Spinal cord (tissue), 9 donors: ENCODE measurements at regions not wholly inside any gene's neighbourhood (a gene's known extent, or its start where the extent isn't known, plus 50 kb on each side); places are given as distances from the start of the nearest gene placed in this dataset.

Source experiments
- DNase-seq, 6 donors: peaks; one replicate each; pipeline versions ENCODE4 v3.0.0 to v3.0.0-alpha.2; 2013 to 2015; ENCODE audit warnings: low spot score in 6 of 6, low read depth in 4 of 6
- H3K27ac ChIP-seq: one replicate; pipeline ENCODE4 v1.5.1; 2013; ENCODE audit warnings: low read depth, low read length, control low read depth
- H3K27me3 ChIP-seq: one replicate; pipeline ENCODE4 v1.6.1; 2013; ENCODE audit warnings: low read length; ENCODE audit not compliant: control insufficient read depth, insufficient read depth
- H3K36me3 ChIP-seq: one replicate; pipeline ENCODE4 v1.6.1; 2013; ENCODE audit warnings: low read length; ENCODE audit not compliant: control insufficient read depth, insufficient read depth
- H3K4me1 ChIP-seq: one replicate; pipeline ENCODE4 v1.6.1; 2013; ENCODE audit warnings: low read length; ENCODE audit not compliant: control insufficient read depth, insufficient read depth
- H3K4me3 ChIP-seq: one replicate; pipeline ENCODE4 v1.5.1; 2013; ENCODE audit warnings: low read depth, low read length, control low read depth
- H3K9me3 ChIP-seq: one replicate; pipeline ENCODE4 v1.6.1; 2013; ENCODE audit warnings: low read length; ENCODE audit not compliant: control insufficient read depth, insufficient read depth
- WGBS: methylation state at CpG from one replicate; pipeline ENCODE4 v1.1.5; 2013; ENCODE audit warnings: missing lambda C conversion rate; ENCODE audit not compliant: insufficient coverage; 5-methylcytosine and 5-hydroxymethylcytosine counted together
- donor health status: healthy.

GRCh38 chr9:20225826-20226225 lies 396.5 kb downstream of the MLLT3 start:
- H3K9me3 ChIP-seq: no peaks in the 10 kb centered on the region
- no peaks in the 10 kb centered on the region for H3K27me3 ChIP-seq
- no peaks in the 10 kb centered on the region for H3K36me3 ChIP-seq
- no peak for DNase-seq
- no peak overlapping the region for H3K4me3 ChIP-seq
- no CpG with 5 or more reads among the region's 1 CpG for WGBS
- H3K27ac ChIP-seq: no peak overlapping the region
- no peaks in the 10 kb centered on the region for H3K4me1 ChIP-seq

DNA sequence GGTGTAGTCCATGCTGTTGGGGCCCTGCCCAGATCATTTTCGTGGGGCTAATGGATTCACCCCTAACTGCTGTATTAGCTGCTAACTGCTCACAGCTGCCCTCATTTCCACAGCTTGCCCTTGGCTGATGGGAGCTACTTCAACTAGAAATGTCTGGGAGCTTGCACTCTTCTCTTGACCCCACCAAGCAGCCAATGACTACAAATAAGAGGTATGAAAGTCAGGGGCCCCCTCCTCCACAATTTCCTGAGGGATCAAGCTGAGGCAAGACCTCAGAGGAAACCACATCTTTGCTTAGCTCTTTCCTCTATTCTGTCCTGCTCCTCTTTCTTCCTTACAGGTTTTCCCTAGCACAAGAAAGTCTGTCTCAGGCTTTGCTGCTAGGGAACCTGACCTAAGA lies 397.5 kb downstream of the MLLT3 start:
- no CpG with 5 or more reads among the region's 1 CpG for WGBS
- H3K36me3 ChIP-seq: no peaks in the 10 kb centered on the region

DNA sequence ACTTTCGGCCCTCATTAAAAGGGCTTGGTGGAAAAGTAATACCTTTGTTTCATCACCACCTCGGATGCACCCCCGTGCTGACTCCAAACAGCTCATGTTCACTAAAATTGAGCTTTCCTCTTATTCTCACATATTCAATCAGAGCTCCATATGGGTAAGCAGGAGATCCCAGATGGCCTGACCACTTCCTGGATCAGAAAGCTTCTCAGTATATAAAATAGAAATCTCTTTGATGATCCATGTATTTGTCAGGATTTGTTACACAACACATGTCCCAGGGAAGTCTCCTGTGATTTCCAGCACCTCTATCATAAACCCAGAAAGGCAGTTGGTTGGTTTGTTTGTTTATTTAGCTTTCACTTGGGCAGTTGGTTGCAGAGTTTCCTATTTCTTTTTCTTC lies 402.0 kb downstream of the MLLT3 start:
- WGBS: no CpG with 5 or more reads among the region's 3 CpGs
- Histone ChIP-seq H3K4me1 (no peaks in the 10 kb centered on the region), H3K36me3 (no peaks in the 10 kb centered on the region), H3K27ac (no peak overlapping the region), H3K9me3 (no peaks in the 10 kb centered on the region), H3K4me3 (no peak overlapping the region), H3K27me3 (no peaks in the 10 kb centered on the region)
- DNase-seq: peak in 1 of 6 donors; percentile 60

More for the DNA sequence above, 397.5 kb downstream of the MLLT3 start:
- no peak overlapping the region for H3K4me3 ChIP-seq
- H3K9me3 ChIP-seq: no peaks in the 10 kb centered on the region
- H3K27me3 ChIP-seq: no peaks in the 10 kb centered on the region
- no peak overlapping the region for H3K27ac ChIP-seq
- H3K4me1 ChIP-seq: no peaks in the 10 kb centered on the region
- no peak for DNase-seq

GRCh38 chr9:20219437-20219836 lies 402.9 kb downstream of the MLLT3 start:
- Histone ChIP-seq H3K27me3 (no peaks in the 10 kb centered on the region), H3K9me3 (no peaks in the 10 kb centered on the region), H3K36me3 (no peaks in the 10 kb centered on the region), H3K4me1 (no peaks in the 10 kb centered on the region), H3K4me3 (no peak overlapping the region), H3K27ac (no peak overlapping the region)
- 87% methylated on average over 3 of the region's 5 CpGs for WGBS
- no peak for DNase-seq

- H3K36me3 ChIP-seq: no peaks in the 10 kb centered on the region
- DNase-seq: no peak
- no peaks in the 10 kb centered on the region for H3K4me1 ChIP-seq
- H3K4me3 ChIP-seq: no peak overlapping the region
- WGBS: no CpG with 5 or more reads among the region's 3 CpGs
- H3K27ac ChIP-seq: no peak overlapping the region
- H3K27me3 ChIP-seq: no peaks in the 10 kb centered on the region
- no peaks in the 10 kb centered on the region for H3K9me3 ChIP-seq
Measured at GRCh38 chr9:20217596-20217995, 404.7 kb downstream of the MLLT3 start.

DNA sequence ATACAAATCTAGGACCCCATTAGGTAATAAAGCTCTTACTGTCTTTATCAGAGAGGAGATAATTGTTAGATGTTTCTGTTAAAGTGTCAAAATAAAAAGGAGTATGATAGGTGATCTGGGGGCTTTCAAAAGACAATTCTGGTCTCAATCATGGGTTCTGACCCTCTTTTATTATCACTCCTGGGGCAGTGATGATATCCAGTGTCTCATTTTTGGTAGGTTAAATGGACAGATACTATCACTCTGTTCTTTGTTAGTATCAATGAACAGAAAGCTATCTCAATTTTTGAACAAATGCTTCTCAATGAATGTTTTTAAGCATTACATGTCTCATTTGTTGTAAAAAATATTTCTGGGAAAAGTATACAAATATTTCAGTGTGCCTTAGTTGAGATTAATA lies 405.9 kb downstream of the MLLT3 start:
- Histone ChIP-seq H3K36me3 (no peaks in the 10 kb centered on the region), H3K4me1 (no peaks in the 10 kb centered on the region)
- DNase-seq: no peak

DNA sequence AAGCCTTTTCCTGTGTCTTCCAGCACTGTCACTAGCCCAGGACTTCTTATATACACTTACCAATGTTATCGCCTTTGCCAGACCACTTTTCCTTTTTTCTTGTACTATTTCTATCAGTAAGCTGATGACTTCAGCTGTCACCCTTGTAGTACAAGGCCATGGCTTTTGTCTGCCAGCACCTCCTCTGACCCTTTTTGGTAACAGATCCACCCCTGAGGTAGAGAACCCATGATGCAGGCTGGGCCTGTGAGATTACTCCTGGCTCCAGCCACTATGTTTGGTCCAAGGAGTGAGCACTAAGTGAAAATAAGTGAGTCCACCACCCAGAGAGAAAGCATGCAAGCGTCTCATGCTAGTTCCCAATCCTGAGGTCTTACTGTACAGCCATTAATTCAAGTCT lies 406.7 kb downstream of the MLLT3 start:
- Histone ChIP-seq H3K9me3 (no peaks in the 10 kb centered on the region), H3K27me3 (no peaks in the 10 kb centered on the region), H3K4me3 (no peak overlapping the region), H3K36me3 (no peaks in the 10 kb centered on the region), H3K4me1 (no peaks in the 10 kb centered on the region), H3K27ac (no peak overlapping the region)
- 100% methylated on average over 2 of the region's 2 CpGs for WGBS
- no peak for DNase-seq

More for the DNA sequence above, 405.9 kb downstream of the MLLT3 start:
- Histone ChIP-seq H3K9me3 (no peaks in the 10 kb centered on the region), H3K27ac (no peak overlapping the region), H3K27me3 (no peaks in the 10 kb centered on the region), H3K4me3 (no peak overlapping the region)

DNA sequence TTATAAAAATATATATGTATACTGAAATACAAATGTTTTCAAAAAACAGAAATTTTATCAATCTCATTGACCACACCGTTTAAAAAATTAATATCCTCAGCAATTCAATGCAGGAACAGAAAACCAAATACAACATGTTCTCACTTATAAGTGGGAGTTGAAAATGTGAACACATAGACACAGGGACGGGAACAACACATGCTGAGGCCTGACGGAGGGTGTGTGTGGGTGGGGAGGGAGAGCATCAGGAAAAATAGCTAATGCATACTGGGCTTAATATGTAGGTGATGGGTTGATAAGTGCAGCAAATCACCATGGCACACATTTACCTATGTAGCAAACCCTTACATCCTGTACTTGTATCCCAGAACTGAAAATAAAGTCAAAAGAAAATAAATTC lies 409.5 kb downstream of the MLLT3 start:
- no peaks in the 10 kb centered on the region for H3K9me3 ChIP-seq
- WGBS: no CpG with 5 or more reads among the region's 3 CpGs
- no peak overlapping the region for H3K4me3 ChIP-seq

GRCh38 chr9:20209391-20210340 lies 412.6 kb downstream of the MLLT3 start:
- no peaks in the 10 kb centered on the region for H3K9me3 ChIP-seq
- 38% methylated on average over 1 of the region's 7 CpGs for WGBS
- H3K4me3 ChIP-seq: no peak overlapping the region
- no peak overlapping the region for H3K27ac ChIP-seq
- no peaks in the 10 kb centered on the region for H3K27me3 ChIP-seq
- no peak for DNase-seq
- no peaks in the 10 kb centered on the region for H3K36me3 ChIP-seq
- no peaks in the 10 kb centered on the region for H3K4me1 ChIP-seq

More for the DNA sequence above, 409.5 kb downstream of the MLLT3 start:
- no peaks in the 10 kb centered on the region for H3K4me1 ChIP-seq
- H3K27me3 ChIP-seq: no peaks in the 10 kb centered on the region
- no peaks in the 10 kb centered on the region for H3K36me3 ChIP-seq
- H3K27ac ChIP-seq: no peak overlapping the region
- DNase-seq: no peak

GRCh38 chr9:20208961-20209371 lies 413.3 kb downstream of the MLLT3 start:
- Histone ChIP-seq H3K9me3 (no peaks in the 10 kb centered on the region), H3K4me1 (no peaks in the 10 kb centered on the region), H3K27ac (no peak overlapping the region), H3K4me3 (no peak overlapping the region), H3K36me3 (no peaks in the 10 kb centered on the region), H3K27me3 (no peaks in the 10 kb centered on the region)
- no peak for DNase-seq
- WGBS: no CpG with 5 or more reads among the region's 1 CpG
